GM19043 (cell line): ENCODE measurements at regions not wholly inside any gene's neighbourhood (a gene's known extent, or its start where the extent isn't known, plus 50 kb on each side); places are given as distances from the start of the nearest gene placed in this dataset.

Source experiments
- ATAC-seq: cut with Tn5 transposase; IDR thresholded peaks from one replicate; pipeline ENCODE4 v1.9.1; 2021; ENCODE audit warnings: low read depth; ENCODE audit not compliant: unreplicated experiment

DNA sequence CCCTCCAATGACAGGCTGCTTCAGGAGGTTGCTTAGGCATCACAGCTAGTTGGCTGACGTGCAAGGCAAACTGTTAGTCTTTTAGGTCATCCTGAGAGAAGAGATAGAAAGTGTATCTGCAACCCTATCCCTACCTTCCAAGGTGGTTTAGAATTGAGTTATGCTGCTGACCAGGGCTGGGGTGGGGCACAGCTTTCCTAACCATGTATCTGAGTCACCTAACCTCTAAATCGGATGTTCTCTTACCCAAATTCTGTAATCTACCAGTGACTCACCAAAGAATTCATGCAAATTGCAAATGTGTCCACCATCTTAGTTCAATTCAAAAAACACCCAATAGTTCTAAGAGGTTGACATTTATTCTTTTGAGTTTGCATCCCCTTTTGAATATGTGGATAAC is 107.2 kb upstream of the DYNLRB2 start:
- ATAC-seq: no peak

DNA sequence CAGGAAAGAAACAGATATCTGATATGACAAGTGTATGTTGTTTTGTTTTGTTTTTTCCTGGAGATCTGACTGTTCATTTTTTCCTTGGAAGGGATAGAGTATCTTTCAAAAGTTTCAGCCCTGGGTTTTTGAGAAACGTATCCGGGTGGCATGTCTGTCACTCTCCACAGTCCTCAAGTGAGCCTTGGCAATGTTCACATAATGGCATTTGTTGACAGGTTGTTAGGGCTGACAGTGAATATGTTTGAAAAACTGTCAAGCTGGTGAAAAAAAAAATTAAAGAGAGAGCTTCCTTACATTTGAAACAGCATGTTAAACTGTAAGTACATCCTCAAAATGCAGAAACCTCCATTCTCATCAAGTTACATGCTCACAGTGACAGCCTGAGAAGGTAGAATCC is 113.0 kb upstream of the DYNLRB2 start:
- no peak for ATAC-seq

DNA sequence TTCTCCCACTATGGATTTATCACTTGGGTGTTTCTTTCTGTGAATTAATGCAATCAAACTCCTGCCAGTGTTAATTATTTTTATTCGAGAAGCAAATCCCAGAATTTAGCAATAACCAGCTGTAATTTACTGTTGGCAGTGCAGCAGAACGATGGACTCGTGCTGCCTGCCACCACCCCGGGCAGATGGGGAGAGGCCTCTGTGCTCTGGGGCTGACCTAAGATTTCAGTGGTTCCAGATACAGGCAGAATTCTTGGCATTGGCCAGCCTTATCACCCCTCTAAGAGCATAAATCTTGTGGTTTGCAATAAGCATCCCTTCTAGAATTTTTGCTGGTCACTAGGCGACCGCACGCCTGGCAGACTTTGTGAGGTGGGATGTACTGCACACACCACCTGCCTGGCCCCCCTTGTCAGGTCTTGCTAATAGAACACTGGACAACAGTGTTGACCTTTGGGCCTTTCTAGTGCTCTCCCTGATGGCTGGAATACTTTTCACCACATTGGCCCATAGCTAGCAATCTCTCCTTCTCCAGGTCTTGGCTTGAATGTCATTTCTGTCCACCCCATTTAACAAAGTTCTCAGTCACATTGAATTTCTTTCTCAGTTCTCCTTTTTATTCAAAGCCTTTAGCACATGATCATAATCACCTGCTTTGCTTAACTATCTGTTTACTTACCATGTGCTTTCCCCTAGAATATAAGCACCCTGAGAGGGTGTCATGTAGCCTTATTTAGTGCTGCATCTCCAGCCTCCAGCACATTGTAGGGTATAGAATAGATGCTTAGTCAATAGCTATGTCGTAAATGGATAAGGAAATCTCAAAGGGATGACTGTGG is 122.1 kb upstream of the DYNLRB2 start:
- ATAC-seq: no peak

DNA sequence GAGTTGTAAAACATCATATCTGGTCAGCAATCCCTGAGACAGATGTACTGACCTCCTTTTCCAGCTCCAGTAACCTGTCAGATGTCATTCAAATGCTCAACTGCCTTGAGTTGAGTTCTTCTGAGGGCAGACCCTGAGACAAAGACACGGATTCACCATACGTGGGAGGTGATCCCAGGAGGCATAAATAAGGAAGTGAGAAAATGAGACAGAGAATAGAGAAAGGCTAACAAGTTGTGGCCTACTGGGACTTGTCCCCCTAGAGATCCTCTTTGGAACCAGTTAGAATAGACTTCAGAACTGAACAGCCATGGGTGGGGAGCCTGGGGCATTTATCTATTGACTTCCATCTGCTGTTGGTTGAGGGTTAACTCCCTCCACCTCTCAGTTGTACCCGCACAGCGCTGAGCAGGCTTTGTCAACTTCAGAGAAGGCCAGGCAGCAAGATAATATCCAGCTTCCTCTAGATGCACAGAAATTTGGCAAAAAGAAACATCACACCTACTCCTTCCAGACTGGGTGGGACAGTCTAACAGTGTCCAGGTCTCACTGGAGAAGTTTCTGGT is 123.0 kb upstream of the DYNLRB2 start:
- no peak for ATAC-seq

DNA sequence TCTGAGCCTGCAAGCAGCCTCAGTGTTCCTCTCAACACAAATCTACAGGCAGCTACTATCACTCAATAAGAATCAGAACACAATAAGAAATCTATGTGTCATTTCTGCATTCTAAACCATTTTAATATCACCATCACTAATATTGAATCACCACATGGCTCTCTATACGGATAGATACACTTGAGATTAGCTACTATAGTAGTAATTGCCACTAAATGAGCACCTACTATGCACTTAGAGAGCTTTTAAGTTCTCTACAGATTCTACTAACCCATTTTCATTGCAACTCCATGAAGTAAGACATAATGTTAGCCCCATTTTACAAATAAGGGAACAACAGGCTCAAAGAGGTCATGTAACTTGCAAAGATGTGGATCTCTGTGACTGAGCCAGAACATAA is 132.8 kb upstream of the DYNLRB2 start:
- no peak for ATAC-seq

DNA sequence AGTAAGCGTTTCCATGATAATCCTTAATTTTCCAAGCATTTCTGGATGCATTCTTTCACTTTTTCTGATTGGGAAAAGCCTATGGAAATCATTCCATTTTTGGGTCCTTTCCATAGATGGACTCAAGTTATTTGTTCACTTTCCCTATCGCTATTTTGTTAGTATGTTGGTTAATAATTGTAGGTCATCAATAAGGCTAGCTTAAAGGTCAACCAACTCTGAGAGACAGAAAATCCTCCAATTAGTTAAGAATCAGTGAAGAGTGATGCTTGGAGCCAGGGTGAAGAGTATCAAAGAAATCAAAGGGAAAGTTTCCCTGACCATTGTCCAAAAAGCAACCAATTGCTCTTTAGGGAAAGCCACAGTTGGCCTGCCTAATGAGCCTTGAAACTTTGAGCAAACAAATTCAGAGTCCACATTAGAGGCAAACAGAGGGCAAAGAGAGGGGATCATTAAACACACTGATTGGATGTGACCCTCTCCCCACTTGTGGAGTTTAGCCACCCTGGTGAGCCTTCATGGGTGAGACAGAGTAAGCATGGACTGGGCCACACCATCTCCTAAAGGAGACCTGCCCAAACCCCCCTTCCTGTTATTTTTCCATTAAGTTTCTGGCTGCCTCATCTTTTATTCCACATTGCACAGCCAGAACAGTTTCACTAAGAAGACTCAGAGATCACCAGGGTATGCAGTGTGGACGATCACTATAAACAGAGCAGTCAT is 133.4 kb upstream of the DYNLRB2 start:
- ATAC-seq: no peak

DNA sequence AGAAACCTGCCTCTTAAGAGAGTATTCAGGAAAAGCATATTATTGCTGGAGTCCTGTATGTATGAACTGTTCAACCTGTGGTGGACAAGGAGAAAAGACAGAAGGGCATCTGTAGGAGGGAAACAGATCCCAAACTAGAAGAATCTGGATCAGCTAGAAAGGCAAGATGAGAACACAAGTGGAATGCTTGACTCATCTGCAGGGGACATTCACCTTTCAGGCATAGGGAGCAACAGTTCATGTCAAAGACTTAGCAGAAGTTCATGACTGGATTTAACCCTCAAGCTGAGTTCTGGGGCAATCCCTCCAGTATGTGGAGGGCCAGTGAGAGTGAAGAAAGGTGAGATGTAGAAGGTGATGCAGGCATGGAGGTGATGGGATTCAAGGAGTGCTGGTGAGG is 135.9 kb upstream of the DYNLRB2 start:
- ATAC-seq: no peak

DNA sequence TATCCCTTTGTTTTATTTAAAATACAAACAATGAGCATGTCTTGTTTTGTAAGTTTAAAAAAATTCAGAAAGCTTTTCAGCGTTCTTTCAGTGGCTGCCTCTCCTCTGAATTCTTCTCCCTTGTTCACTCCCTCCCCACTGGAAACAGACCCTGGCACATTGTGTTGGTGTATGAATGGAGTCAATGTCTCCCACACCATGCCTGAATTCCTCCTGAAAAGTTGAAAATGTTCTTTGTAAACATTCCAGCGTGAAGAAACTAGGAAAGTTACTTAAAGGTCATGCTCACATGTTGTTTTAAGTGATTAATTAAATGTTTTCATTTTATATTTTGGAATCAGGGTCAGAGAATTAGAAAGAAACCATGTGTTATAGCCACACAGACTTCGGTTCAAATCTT is 136.9 kb upstream of the DYNLRB2 start:
- no peak for ATAC-seq

DNA sequence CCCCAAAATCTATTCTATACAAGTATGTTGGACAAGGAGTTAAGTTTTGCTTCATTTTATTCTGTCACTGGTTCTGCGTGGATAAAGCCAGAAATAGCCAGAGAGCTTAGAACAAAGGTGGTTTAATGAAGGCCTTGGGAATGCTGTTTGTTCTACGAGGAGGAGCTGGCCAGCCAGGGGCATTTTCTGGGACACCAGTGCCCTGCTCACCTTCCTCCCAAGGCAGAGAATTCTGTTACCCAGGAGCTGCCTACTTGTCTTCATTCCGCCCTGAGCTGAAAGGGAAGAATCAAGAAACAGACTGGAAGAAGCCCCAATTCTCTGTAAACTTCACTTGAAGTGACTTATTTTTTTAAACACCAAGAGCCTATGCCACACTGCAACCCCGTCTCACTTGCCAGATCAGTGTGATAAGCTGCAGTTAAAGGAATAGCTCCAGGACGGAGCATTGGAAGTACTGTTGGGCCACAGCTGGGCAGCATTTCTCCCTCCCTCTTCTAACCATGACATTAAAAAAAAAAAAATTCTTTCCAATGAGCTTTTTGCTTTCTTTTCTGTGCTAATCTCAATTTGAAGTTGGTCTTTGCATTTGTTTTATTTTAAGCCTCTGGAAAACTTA is 149.8 kb upstream of the DYNLRB2 start:
- ATAC-seq: no peak

DNA sequence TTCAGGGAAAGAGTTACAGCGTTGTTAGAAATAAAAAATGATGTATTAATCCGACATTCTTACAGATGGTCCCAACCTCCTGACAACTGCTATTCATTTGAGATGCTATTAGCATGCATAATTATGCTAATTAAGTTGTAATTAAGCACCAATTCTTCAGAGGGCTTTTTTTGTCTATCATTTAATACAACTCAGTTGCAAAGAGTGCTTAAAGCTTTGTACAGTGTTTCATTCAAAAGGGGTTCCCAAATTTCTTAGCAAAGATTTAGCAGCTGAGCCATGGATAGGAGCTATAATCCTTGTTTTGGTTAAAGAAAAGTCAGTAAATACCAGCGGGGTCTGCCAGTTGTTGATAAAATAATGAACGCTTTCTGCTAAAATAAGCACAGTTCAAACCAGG is 150.7 kb upstream of the DYNLRB2 start:
- ATAC-seq: no peak

DNA sequence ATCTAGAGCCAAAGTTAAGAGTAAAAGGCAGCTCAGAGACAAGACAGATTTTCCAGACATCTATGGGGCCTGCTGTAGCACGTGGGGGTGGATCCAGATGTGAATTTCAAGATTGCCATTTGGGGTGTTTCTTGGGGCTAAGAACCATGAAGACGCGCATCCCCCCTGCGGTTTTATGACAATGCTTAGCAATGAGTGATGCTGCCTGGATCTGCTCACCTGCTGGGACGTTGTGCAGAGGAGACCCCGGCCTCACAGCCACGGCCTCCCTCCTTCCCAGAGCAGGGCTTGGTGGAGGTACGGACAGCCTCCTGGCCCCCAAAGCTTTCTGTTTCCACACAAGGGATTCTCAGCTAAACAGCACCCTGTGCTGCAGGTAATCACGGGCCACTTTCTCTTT is 151.5 kb upstream of the DYNLRB2 start:
- ATAC-seq: no peak

DNA sequence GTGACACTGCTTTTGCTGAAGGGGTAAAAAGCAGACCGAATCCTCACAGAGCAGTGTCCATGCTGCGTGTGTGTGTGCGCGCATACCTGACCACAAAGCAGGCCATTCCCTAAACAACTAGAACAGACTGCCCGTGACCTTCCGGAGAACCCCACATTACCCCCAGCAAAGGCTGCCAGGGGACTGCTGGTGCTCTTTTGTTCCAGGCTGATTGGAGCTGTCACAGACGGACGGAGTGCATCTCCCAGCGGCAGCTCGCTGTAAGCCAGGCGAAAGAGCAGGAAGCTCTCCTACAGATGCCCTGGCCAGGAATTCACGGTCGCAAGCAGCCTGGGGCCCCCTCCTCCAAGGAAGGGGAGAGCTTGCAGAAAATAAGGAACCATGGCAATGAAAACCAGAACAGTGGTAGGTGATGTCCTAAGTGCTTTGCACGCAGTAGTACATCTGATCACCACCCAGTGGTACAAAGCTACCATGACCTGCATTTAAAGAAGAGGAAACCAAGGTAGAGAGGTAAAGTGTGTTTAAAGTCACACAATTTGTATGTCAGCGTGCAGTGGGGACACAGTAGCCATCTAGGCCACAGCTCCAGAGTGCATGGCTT is 153.4 kb upstream of the DYNLRB2 start:
- no peak for ATAC-seq

DNA sequence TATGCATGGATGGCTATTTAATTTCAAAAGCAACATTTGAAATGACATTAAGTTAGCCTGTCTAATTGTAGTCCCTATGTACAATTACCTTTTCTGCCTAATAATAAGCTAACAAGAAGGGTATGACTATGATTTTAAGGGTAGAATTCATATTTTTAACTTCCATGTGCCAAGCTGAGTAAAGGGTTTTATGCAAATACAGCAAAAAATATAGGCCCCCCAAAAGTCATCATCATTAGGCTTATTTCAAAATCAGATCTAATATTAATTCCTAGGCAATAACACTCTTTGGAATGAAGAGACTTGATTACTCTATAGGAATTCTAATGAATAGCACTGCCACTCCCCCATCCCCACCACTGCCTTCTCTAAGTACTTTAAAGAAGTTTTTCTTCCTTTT is 155.9 kb upstream of the DYNLRB2 start:
- no peak for ATAC-seq

DNA sequence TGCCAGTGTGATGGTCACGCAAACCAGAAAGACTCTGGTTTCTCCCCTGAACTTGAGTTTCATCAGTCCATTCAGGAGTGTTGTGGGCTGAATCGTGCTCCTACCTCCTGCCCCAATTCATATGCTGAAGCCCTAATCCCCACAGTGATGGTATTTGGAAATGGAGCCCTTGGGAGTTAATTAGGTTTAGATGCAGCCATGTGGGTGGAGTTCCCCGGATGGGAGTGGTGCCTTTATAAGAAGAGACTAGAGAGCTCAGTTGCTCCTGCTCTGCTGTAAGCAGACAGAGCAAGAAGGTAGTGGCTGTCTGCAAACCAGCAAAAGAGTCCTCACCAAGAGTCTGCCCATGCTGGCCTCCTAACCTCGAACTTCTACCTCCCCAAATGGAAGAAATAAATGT is 160.3 kb upstream of the DYNLRB2 start:
- no peak for ATAC-seq

DNA sequence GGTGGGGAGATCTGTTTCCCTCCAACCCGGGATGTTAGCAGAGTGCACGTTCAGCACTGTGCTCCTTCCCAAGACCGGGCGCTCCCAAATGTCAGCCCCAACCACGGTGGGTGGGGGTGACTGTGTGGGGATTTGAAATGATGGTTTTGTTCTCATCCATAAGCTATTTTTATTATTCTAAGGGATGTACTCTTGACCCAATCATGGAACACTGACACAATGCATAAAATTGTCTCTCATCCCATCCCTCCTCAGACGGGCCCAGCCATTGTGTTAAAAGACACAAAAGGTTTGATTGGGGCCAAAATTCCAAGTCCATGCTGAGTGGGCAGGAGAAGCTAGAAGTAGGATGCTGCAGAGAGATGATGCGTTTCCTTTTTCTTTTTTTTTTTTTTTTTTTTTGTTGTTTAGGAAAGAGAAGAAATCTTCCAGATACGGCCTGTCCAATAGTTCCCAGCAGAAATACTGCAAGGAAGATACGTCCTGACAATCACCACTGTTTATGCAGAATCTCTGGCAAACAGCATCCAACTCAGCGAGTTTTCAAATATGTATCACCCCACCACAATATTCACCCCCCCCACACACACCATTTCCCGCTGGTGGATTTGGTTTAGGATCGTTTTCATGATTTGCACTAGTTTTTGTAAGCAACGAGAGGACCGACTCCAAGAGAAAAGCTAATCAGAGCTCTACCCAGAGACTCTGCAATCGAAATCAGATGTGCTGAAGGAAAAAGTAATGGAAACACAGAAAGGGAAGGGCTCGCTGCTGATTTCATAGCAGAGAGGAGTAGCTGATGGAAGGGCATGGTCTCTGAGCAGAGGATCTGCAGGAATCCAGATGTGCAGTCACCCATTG is 163.5 kb upstream of the DYNLRB2 start:
- no peak for ATAC-seq

DNA sequence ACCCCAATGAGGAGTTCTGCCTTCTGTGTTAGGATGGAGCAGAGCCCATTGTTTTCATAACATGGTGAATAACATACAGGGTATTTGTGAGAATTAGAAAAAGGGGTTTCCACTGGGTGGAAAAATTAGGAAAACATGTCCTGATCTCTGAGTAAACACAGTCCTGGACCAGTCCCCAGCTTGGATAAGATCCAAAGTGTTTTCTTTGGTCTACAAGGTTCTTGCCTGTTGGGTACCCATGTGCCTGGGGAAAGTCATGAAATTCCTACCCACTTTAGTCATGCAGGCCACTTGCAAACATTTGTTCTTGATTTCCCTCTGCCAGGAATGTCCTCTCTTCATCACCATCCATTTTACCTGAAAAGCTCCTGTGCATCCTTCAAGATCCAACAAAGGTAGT is 164.8 kb upstream of the DYNLRB2 start:
- no peak for ATAC-seq

DNA sequence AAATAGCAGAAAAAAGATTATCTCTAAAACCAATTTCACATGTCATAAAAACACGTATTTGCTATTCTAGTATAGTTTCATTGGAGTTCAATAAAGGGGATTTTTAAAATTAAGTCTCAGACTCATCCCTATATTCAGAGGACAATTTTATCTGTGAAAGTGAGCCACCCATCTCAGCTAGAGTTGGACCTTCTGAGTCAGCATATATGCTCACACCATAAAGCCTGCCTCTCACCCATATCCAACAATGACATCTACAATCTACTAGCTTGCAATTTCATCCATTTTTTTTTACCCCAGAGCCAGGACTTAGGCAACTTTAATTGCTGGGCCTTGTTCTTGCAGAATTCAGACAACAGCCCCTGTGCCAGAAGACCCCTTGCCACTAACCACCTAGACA is 165.3 kb upstream of the DYNLRB2 start:
- no peak for ATAC-seq

DNA sequence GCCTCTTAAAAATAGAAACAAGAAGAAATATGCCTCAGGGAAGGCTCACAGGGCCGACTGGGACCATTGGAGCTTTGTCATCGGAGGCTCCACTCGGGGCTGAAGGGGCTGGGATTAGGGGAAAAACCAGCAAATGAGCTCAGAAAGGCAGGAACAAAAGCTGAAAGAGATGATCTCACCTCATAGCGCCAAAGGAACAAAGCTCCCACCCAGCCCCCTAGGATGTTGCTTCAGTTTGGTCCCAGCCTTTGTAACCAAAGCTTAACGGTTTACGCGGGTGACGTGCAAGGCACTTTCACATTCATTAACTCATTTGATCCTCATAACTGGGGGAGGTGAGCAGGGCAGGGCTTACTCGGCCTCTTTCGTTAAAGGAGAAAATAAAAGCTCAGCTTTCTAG is 168.5 kb upstream of the DYNLRB2 start:
- ATAC-seq: no peak

DNA sequence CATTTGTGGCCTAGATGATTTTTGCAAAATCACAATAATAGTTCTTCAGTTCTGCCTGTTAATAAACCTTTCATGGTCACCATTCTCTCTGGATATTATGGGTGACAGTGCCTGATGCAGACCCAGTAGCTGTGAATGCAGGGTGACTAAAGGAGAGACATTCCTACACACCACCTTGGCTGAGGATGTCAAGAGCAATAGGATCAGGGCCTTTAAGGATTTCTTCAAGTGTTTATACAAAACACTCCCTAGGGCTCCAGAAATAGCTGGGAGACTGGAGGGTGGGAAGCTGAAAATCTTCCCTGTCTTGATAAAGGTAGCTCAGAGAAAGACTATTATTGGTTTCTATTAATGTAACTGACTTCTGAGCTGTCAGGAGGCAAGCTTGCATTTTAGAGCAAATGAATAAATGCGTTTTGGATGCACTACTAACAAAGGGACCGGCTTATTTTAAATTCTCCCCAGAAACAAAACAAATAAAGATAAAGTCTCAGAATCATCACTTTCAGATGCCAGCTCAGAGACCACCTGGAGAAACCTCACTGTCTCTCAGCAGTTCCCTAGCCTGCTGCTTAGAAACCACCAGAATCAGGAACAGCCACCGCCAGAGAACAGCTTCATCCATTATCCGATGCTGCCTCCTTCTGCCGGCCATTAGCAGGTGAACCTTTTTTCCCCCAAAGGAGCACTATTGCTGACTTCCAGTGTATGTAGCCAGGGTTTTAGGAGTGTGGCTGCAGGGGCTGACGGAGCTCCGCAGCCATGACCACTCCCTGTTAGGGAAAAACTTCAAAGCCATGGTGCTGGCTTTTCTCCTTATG is 171.4 kb upstream of the DYNLRB2 start:
- no peak for ATAC-seq
